Neural progenitor cell (in vitro differentiated cells): ENCODE measurements at regions not wholly inside any gene's neighbourhood (a gene's known extent, or its start where the extent isn't known, plus 50 kb on each side); places are given as distances from the start of the nearest gene placed in this dataset.
"Not testable (repeated sequence)": the region's sequence is repeated elsewhere in the genome, so short reads cannot be mapped to it uniquely, and the experiment has no call there.

Experiments used
- CTCF ChIP-seq: fragments of 200-600 bp; sonication (generic); IDR thresholded peaks from 2 replicates; pipeline ENCODE4 v1.5.1; 2017; ENCODE audit warnings: antibody characterized with exemption, mild to moderate bottlenecking
- EZH2 ChIP-seq: fragments of 200-600 bp; sonication (generic); IDR thresholded peaks from 2 replicates; pipeline ENCODE4 v1.6.1; 2017; ENCODE audit warnings: antibody characterized with exemption, mild to moderate bottlenecking, moderate library complexity
- EZH2phosphoT487 ChIP-seq: fragments of 200-600 bp; sonication (generic); IDR thresholded peaks from 2 replicates; pipeline ENCODE4 v1.6.1; 2017; ENCODE audit warnings: antibody characterized with exemption

- TF ChIP-seq CTCF, EZH2phosphoT487, EZH2: not testable (repeated sequence)
Observed at GRCh38 chr1:120598331-120598951, 125.3 kb upstream of the NBPF26 start.
